ENCODE measurements at regions not wholly inside any gene's neighbourhood (a gene's known extent, or its start where the extent isn't known, plus 50 kb on each side); places are given as distances from the start of the nearest gene placed in this dataset.

DNA sequence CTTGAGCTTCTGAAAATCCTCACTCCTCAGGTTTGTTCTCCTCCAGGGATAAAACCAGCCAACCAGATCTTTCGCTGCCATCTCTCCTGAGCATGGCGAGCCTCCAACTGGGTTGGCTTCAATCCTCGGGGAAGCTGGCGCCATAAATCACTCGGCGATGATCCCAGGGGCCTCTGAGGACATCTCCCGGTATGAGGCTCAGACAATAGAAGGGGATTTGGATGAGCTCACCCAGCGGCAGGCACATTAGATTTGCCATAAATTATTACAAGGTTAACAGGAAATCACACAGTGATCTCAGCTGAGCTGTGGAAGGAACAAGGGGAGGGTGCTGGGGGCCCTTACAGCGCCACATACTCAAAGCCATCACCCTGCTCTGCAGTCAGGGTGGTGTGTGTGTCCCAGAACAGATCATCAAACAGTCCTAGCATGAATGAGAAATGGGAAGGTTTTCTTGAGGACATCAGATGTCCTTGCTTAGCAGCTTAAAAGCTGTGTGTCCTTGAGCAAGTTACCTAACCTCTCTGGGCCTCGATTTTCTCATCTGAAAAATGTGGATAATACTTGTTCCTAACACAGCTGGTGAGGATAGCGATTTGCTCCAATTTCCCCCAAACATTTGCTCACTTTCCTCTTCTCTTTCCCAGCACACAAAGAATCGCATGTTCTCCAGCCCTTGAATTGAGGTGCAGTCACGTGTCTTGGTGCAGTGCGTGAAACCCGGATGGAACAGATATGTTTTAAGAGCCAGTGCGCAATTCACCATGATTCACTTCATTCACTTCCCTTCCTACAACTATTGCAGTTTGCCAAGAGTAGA is 142.8 kb downstream of the SCARB1 start:
- Mint-ChIP-seq H3K4me1 (peaks cover 46% of the 10 kb centered on the region), H3K36me3 (ENCODE audit: low read depth) (no peaks in the 10 kb centered on the region), H3K27me3 (ENCODE audit: low read depth, poor library complexity) (peaks cover 19% of the 10 kb centered on the region), H3K9me3 (peaks cover 8% of the 10 kb centered on the region), H3K4me3 (no peak overlapping the region), H3K27ac (peak overlapping the region; percentile 12)
- DNase-seq: peak; percentile 82
- TF ChIP-seq, protein P1, sequence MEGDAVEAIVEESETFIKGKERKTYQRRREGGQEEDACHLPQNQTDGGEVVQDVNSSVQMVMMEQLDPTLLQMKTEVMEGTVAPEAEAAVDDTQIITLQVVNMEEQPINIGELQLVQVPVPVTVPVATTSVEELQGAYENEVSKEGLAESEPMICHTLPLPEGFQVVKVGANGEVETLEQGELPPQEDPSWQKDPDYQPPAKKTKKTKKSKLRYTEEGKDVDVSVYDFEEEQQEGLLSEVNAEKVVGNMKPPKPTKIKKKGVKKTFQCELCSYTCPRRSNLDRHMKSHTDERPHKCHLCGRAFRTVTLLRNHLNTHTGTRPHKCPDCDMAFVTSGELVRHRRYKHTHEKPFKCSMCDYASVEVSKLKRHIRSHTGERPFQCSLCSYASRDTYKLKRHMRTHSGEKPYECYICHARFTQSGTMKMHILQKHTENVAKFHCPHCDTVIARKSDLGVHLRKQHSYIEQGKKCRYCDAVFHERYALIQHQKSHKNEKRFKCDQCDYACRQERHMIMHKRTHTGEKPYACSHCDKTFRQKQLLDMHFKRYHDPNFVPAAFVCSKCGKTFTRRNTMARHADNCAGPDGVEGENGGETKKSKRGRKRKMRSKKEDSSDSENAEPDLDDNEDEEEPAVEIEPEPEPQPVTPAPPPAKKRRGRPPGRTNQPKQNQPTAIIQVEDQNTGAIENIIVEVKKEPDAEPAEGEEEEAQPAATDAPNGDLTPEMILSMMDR (IDR thresholded peaks at IDR 0.05): no peak

DNA sequence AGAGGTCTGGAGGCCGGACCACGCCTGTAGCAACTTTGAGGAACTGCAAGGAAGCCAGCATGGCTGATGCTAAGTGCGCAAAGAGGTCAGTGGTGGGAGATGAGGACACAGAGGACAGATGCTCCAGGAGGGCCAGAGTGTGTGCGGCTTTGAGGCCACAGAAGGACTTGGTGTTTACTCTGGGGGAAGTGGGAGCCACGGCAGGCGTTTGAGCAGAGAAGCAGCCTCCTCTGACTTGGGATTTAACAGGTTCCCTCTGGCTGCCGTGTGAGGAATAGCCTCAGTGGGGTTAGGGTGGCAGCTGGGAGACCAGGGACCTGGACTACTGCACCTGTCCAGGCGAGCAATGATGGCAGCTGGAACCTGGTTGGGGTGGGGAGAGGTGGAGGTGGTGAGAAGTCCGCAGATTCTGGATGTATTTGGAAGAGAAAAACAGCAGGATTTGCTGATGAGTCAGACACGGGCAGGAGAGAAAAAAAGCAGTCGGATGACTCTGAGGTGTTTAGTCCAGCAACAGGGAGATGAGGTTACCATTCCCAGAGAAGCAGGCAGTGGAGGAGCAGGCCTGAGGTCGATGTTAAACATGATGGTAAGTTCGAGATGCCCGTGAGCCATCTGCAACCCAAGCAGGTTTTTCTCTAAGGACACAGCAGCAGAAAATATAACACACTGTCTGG is 143.5 kb downstream of the SCARB1 start:
- Mint-ChIP-seq H3K27ac (peak overlapping the region; percentile 60), H3K9me3 (peaks cover 8% of the 10 kb centered on the region), H3K27me3 (ENCODE audit: low read depth, poor library complexity) (peaks cover 15% of the 10 kb centered on the region), H3K4me1 (peaks cover 54% of the 10 kb centered on the region), H3K4me3 (no peak overlapping the region), H3K36me3 (ENCODE audit: low read depth) (no peaks in the 10 kb centered on the region)
- TF ChIP-seq, protein P1 (IDR thresholded peaks at IDR 0.05): no peak
- DNase-seq: no peak

DNA sequence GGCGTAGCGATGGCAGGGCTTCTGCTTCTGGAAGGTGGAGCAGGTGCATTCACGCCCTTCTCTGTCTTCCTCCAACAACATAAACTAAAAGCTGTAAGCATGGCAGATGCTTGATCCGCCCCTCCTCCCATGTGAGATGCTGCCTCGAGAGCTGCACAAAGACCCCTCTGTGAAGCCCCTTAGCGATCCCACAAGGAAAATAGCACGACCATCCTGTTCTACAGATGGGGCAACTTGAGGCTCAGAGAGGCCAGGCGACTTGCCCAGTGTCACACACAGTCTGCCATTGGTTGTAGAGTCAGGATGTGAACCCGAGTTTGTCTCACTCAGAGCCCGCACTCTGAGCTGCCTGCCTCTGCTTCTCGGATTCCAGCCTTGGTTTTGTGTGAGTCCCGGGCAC is 144.4 kb downstream of the SCARB1 start:
- H3K27me3 Mint-ChIP-seq (ENCODE audit: low read depth, poor library complexity): peaks cover 15% of the 10 kb centered on the region
- H3K4me1 Mint-ChIP-seq: peaks cover 62% of the 10 kb centered on the region
- TF ChIP-seq, protein P1 (IDR thresholded peaks at IDR 0.05): no peak
- no peak overlapping the region for H3K4me3 Mint-ChIP-seq
- H3K36me3 Mint-ChIP-seq (ENCODE audit: low read depth): no peaks in the 10 kb centered on the region
- peaks cover 8% of the 10 kb centered on the region for H3K9me3 Mint-ChIP-seq
- H3K27ac Mint-ChIP-seq: no peak overlapping the region
- no peak for DNase-seq

DNA sequence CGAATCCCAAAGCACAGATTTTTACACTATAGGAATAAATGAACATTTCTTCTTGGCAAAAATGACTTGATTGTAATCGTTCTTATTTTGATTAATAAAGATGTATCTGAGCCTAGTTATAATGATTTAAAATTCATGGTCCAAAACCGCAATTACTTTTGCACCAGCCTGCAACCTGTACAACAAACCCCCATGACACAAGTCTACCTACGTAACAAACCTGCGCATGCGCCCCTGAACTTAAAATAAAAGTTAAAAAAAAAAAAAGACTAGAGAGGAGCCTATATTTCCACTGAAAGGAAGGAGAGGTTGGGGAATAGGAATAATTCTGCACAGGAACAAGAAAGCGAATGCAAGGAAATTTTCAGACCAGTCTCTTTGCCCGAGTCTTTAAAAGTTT is 145.2 kb downstream of the SCARB1 start:
- Mint-ChIP-seq H3K27me3 (ENCODE audit: low read depth, poor library complexity) (peaks cover 22% of the 10 kb centered on the region), H3K27ac (no peak overlapping the region), H3K9me3 (peaks cover 8% of the 10 kb centered on the region), H3K36me3 (ENCODE audit: low read depth) (no peaks in the 10 kb centered on the region), H3K4me1 (peaks cover 69% of the 10 kb centered on the region), H3K4me3 (no peak overlapping the region)
- TF ChIP-seq, protein P1 (IDR thresholded peaks at IDR 0.05): no peak
- DNase-seq: no peak

DNA sequence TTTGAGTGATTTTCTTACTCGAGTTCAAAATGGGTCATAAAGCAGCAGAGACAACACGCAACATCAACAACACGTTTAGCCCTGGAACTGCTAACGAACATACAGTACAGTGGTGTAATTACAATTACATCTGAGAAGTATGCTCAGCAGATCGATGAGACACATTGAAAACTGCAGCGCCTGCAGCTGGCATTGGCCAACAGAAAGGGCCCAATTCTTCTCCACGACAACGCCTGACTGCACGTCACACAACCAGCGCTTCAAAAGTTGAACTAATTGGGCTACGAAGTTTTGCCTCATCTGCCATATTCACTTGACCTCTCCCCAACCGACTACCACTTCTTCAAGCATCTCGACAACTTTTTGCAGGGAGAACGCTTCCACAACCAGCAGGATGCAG is 145.6 kb downstream of the SCARB1 start:
- DNase-seq: no peak
- no peak overlapping the region for H3K27ac Mint-ChIP-seq
- no peak overlapping the region for H3K4me3 Mint-ChIP-seq
- TF ChIP-seq, protein P1 (IDR thresholded peaks at IDR 0.05): no peak
- H3K4me1 Mint-ChIP-seq: peaks cover 73% of the 10 kb centered on the region
- no peaks in the 10 kb centered on the region for H3K36me3 Mint-ChIP-seq (ENCODE audit: low read depth)
- H3K27me3 Mint-ChIP-seq (ENCODE audit: low read depth, poor library complexity): peaks cover 22% of the 10 kb centered on the region
- H3K9me3 Mint-ChIP-seq: peaks cover 5% of the 10 kb centered on the region

All from nephron progenitor cell (in vitro differentiated cells).